ENCODE measurements at regions not wholly inside any gene's neighbourhood (a gene's known extent, or its start where the extent isn't known, plus 50 kb on each side); places are given as distances from the start of the nearest gene placed in this dataset.
"Not testable (repeated sequence)": the region's sequence is repeated elsewhere in the genome, so short reads cannot be mapped to it uniquely, and the experiment has no call there.

GRCh38 chrX:10972706-10973105 is 138.4 kb upstream of the HCCS start:
- no peak for DNase-seq

GRCh38 chrX:10974920-10975319 is 136.2 kb upstream of the HCCS start:
- no peak for DNase-seq

GRCh38 chrX:10979956-10980355 is 131.2 kb upstream of the HCCS start:
- DNase-seq, result no peak

- DNase-seq, result no peak
Measured at GRCh38 chrX:10981506-10981905, 129.6 kb upstream of the HCCS start.

GRCh38 chrX:10983526-10983925 is 127.6 kb upstream of the HCCS start:
- DNase-seq, result peak in 1 of 2 donors; percentile 53

- DNase-seq, result no peak
Measured at GRCh38 chrX:10984213-10984612, 126.9 kb upstream of the HCCS start.

GRCh38 chrX:10986616-10987015 is 124.5 kb upstream of the HCCS start:
- DNase-seq, result no peak

- DNase-seq, result no peak
Measured at GRCh38 chrX:10988653-10989052, 122.5 kb upstream of the HCCS start.

GRCh38 chrX:10989386-10989785 is 121.7 kb upstream of the HCCS start:
- DNase-seq, result no peak

- DNase-seq, result no peak
Measured at GRCh38 chrX:10990418-10990817, 120.7 kb upstream of the HCCS start.

GRCh38 chrX:10990976-10991375 is 120.2 kb upstream of the HCCS start:
- no peak for DNase-seq

- no peak for DNase-seq
Measured at GRCh38 chrX:10992110-10992509, 119.0 kb upstream of the HCCS start.

- not testable (repeated sequence) for DNase-seq
Measured at GRCh38 chrX:11007076-11007475, 104.1 kb upstream of the HCCS start.

GRCh38 chrX:11010476-11010875 is 100.7 kb upstream of the HCCS start:
- DNase-seq, result no peak

- DNase-seq, result no peak
Measured at GRCh38 chrX:11016728-11017127, 94.4 kb upstream of the HCCS start.

- not testable (repeated sequence) for DNase-seq
Measured at GRCh38 chrX:11022588-11022987, 88.5 kb upstream of the HCCS start.

- DNase-seq, result no peak
Measured at GRCh38 chrX:11039926-11040325, 71.2 kb upstream of the HCCS start.

GRCh38 chrX:11040405-11040804 is 70.7 kb upstream of the HCCS start:
- no peak for DNase-seq

GRCh38 chrX:11040996-11041395 is 70.1 kb upstream of the HCCS start:
- DNase-seq, result no peak

- no peak for DNase-seq
Measured at GRCh38 chrX:11050013-11050412, 61.1 kb upstream of the HCCS start.

GRCh38 chrX:11053351-11053750 is 57.8 kb upstream of the HCCS start:
- DNase-seq, result no peak

GRCh38 chrX:11056322-11057176 is 54.6 kb upstream of the HCCS start:
- no peak for DNase-seq

- no peak for DNase-seq
Measured at GRCh38 chrX:11059933-11060332, 51.2 kb upstream of the HCCS start.

Measured in hippocampal formation (tissue), 2 donors.